Right atrium auricular region (tissue), 2 donors: ENCODE measurements at regions not wholly inside any gene's neighbourhood (a gene's known extent, or its start where the extent isn't known, plus 50 kb on each side); places are given as distances from the start of the nearest gene placed in this dataset.

Experiments
- DNase-seq: peaks from one replicate; pipeline ENCODE4 v3.0.0-alpha.2; 2019; ENCODE audit warnings: low spot score
- H3K27ac ChIP-seq, 2 donors: fragments of 200-600 bp; sonication (generic); 1 replicate in 1 of 2; 2 replicates in 1 of 2; pipeline ENCODE4 v1.5.1; 2016 to 2019
- H3K27me3 ChIP-seq, 2 donors: fragments of 200-600 bp; sonication (generic); one replicate each; pipeline versions ENCODE4 v1.5.1 to v1.6.0; 2017 to 2019
- H3K36me3 ChIP-seq: fragments of 200-600 bp; sonication (generic); one replicate; pipeline ENCODE4 v1.5.1; 2016
- H3K4me1 ChIP-seq, 2 donors: fragments of 200-600 bp; sonication (generic); one replicate each; pipeline versions ENCODE4 v1.5.1 to v1.6.0; 2017 to 2019
- H3K4me3 ChIP-seq, 2 donors: fragments of 200-600 bp; sonication (generic); 1 replicate in 1 of 2; 2 replicates in 1 of 2; pipeline ENCODE4 v1.5.1; 2017 to 2019; ENCODE audit warnings: mild to moderate bottlenecking in 1 of 2, moderate library complexity in 1 of 2
- H3K9me3 ChIP-seq, 2 donors: fragments of 200-600 bp; sonication (generic); one replicate each; pipeline ENCODE4 v1.5.1; 2019
- CTCF ChIP-seq, 2 donors: fragments of 200-600 bp; sonication (generic); IDR thresholded peaks; one replicate each; pipeline ENCODE4 v1.5.1; 2019; ENCODE audit warnings: antibody characterized with exemption in 2 of 2

- Histone ChIP-seq H3K36me3 (no peaks in the 10 kb centered on the region), H3K4me1 (no peaks in the 10 kb centered on the region), H3K9me3 (peaks cover 0 to 11% of the 10 kb centered on the region in 2 donors), H3K27ac (no peak overlapping the region), H3K4me3 (no peak overlapping the region), H3K27me3 (no peaks in the 10 kb centered on the region)
- no peak for DNase-seq
- no peak for TF ChIP-seq CTCF (IDR thresholded peaks at IDR 0.05)
Observed at GRCh38 chr9:2377117-2377516, 244.5 kb upstream of the VLDLR start.

DNA sequence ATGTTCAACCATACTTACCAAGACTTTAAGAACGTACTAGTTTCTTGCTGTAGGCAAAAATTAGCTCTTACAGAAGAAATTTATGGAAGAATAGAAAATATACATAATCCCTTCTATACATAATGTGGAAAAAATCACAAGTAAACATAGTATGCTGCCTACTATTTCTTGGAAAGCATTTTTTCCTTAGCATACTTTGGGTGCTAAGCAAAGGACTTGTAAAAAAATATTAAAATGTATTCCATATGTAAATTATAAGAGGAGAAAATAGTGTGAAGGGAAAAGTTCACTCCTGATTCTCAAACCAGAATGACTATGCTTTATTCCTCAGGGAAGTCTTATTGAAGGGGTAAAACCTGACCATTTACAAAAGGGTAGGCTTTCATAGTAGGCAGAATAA is 243.8 kb upstream of the VLDLR start:
- Histone ChIP-seq H3K27me3 (no peaks in the 10 kb centered on the region), H3K4me1 (no peaks in the 10 kb centered on the region), H3K9me3 (peaks cover 0 to 11% of the 10 kb centered on the region in 2 donors), H3K36me3 (no peaks in the 10 kb centered on the region), H3K27ac (no peak overlapping the region), H3K4me3 (no peak overlapping the region)
- no peak for TF ChIP-seq CTCF (IDR thresholded peaks at IDR 0.05)
- no peak for DNase-seq

DNA sequence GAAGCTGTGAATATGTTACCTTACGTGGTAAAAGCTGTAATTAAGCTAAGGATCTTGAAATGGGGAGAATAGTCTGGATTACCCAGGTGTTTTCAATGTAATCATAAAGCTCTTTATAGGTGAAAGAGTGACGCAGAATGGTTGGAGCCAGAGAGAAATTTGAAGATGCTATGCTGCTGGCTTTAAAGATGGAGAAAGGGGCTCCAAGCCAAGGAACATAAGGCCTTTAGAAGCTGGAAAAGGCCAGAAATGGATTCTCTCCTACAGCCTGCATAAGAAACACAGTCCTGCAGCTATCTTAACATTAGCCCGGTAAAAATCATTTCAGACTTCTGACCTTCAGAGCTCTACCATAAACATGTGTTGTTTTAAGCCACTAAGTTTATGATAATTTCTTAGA is 243.3 kb upstream of the VLDLR start:
- peaks cover 0 to 11% of the 10 kb centered on the region in 2 donors for H3K9me3 ChIP-seq
- no peak for DNase-seq
- H3K4me3 ChIP-seq: no peak overlapping the region
- H3K27ac ChIP-seq: no peak overlapping the region
- no peaks in the 10 kb centered on the region for H3K36me3 ChIP-seq
- no peaks in the 10 kb centered on the region for H3K27me3 ChIP-seq
- H3K4me1 ChIP-seq: no peaks in the 10 kb centered on the region
- no peak for TF ChIP-seq CTCF (IDR thresholded peaks at IDR 0.05)

DNA sequence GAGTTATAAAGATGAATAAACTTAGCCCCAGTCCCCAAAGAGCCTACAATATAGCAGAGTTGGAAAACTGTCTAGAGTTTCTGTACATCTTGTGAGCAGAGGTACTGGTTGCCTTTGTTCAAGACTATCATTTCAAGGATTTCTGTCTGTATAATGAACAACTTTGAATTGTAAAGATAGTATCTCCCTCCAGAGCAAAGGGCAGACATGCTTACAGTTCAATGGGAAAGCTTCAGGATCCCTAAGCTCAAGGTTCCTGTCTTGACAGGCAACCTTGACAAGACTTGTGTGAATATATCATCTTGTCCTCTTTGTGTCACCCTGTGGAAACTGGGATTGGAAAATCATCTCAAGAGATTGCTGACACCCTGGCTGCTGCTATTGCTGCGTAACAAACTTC is 242.8 kb upstream of the VLDLR start:
- H3K27me3 ChIP-seq: no peaks in the 10 kb centered on the region
- H3K4me1 ChIP-seq: no peaks in the 10 kb centered on the region
- no peak for TF ChIP-seq CTCF (IDR thresholded peaks at IDR 0.05)
- DNase-seq: no peak
- H3K36me3 ChIP-seq: no peaks in the 10 kb centered on the region
- no peak overlapping the region for H3K4me3 ChIP-seq
- H3K9me3 ChIP-seq: peaks cover 0 to 7% of the 10 kb centered on the region in 2 donors
- H3K27ac ChIP-seq: no peak overlapping the region

DNA sequence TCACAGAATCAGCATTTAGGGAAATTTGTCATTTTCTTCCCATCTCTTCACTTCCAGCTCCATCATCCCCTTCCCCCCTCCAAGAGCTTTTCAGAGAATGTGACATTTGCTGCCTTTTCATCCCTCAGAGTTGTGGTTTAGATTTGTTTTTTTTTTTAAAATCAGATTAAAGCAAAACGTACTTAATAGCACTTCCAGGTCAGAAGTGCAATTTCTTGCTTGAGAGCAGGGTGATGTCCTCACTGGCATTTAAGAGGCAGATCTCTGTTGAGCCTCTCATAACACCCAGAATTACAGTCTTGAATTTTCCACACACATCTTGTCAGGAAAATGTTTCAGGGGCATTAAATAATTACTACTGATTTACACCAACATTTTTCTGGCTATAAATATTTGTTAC is 236.8 kb upstream of the VLDLR start:
- no peak for DNase-seq
- H3K4me1 ChIP-seq: no peaks in the 10 kb centered on the region
- TF ChIP-seq CTCF (IDR thresholded peaks at IDR 0.05): no peak
- H3K36me3 ChIP-seq: no peaks in the 10 kb centered on the region
- no peaks in the 10 kb centered on the region for H3K27me3 ChIP-seq
- H3K9me3 ChIP-seq: no peaks in the 10 kb centered on the region
- H3K27ac ChIP-seq: no peak overlapping the region
- no peak overlapping the region for H3K4me3 ChIP-seq

- no peaks in the 10 kb centered on the region for H3K36me3 ChIP-seq
- no peak for TF ChIP-seq CTCF (IDR thresholded peaks at IDR 0.05)
- H3K27me3 ChIP-seq: no peaks in the 10 kb centered on the region
- no peak for DNase-seq
- no peak overlapping the region for H3K4me3 ChIP-seq
- no peak overlapping the region for H3K27ac ChIP-seq
- H3K9me3 ChIP-seq: no peaks in the 10 kb centered on the region
- H3K4me1 ChIP-seq: no peaks in the 10 kb centered on the region
Observed at GRCh38 chr9:2385746-2386145, 235.8 kb upstream of the VLDLR start.
